Fibroblast of lung (primary cell): ENCODE measurements at regions not wholly inside any gene's neighbourhood (a gene's known extent, or its start where the extent isn't known, plus 50 kb on each side); places are given as distances from the start of the nearest gene placed in this dataset.

Experiments used
- DNase-seq, 2 donors: peaks; one replicate each; pipeline versions ENCODE4 v3.0.0 to v3.0.0-alpha.2; 2010; ENCODE audit warnings: low read depth in 2 of 2
- H2AFZ ChIP-seq: 2 replicates; pipeline ENCODE4 v1.5.1; 2012; ENCODE audit warnings: low read length, control low read depth, inconsistent platforms
- H3K27ac ChIP-seq: 2 replicates; pipeline ENCODE4 v1.5.1; 2011; ENCODE audit warnings: low read length, control low read depth; ENCODE audit not compliant: insufficient read depth
- H3K27me3 ChIP-seq: 2 replicates; pipeline ENCODE4 v1.5.1; 2011; ENCODE audit warnings: mild to moderate bottlenecking, low read length; ENCODE audit not compliant: control insufficient read depth, insufficient read depth
- H3K36me3 ChIP-seq: 2 replicates; pipeline ENCODE4 v1.5.1; 2011; ENCODE audit warnings: low read length; ENCODE audit not compliant: control insufficient read depth, insufficient read depth
- H3K4me1 ChIP-seq: 2 replicates; pipeline ENCODE4 v1.5.1; 2011; ENCODE audit warnings: low read length; ENCODE audit not compliant: control insufficient read depth, insufficient read depth; ENCODE audit errors: extremely low read depth
- H3K4me2 ChIP-seq: 2 replicates; pipeline ENCODE4 v1.5.1; 2011; ENCODE audit warnings: low read length, control low read depth; ENCODE audit not compliant: insufficient read depth; ENCODE audit errors: extremely low read depth
- H3K4me3 ChIP-seq, 4 experiments: fragments of 200-600 bp in 1 of 4; sonication (generic) in 1 of 4; replicated peaks in 1 of 4; 2 replicates each; pipeline ENCODE4 v1.5.1; 2011 to 2016; ENCODE audit warnings: low read length in 4 of 4, low read depth in 3 of 4, mild to moderate bottlenecking in 3 of 4, control low read depth in 2 of 4, inconsistent platforms in 1 of 4, mixed read lengths in 1 of 4; ENCODE audit not compliant: insufficient read depth in 1 of 4; ENCODE audit errors: control extremely low read depth in 1 of 4
- H3K79me2 ChIP-seq: 2 replicates; pipeline ENCODE4 v1.5.1; 2012; ENCODE audit warnings: mild to moderate bottlenecking, low read length, inconsistent platforms; ENCODE audit not compliant: control insufficient read depth, insufficient read depth
- H3K9ac ChIP-seq: 2 replicates; pipeline ENCODE4 v1.5.1; 2011; ENCODE audit warnings: mild to moderate bottlenecking, low read length, control low read depth; ENCODE audit not compliant: insufficient read depth
- H3K9me3 ChIP-seq: 2 replicates; pipeline ENCODE4 v1.5.1; 2012; ENCODE audit warnings: low read depth, low read length; ENCODE audit not compliant: control insufficient read depth, insufficient read depth
- H4K20me1 ChIP-seq: 2 replicates; pipeline ENCODE4 v1.5.1; 2011; ENCODE audit warnings: low read length; ENCODE audit not compliant: control insufficient read depth, insufficient read depth; ENCODE audit errors: extremely low read depth
- CTCF ChIP-seq, 2 donors: IDR thresholded peaks in 1 of 2; conservative IDR thresholded peaks in 1 of 2; 1 replicate in 1 of 2; 2 replicates in 1 of 2; pipeline ENCODE4 v1.5.1; 2011 to 2012; ENCODE audit warnings: low read length in 2 of 2, control low read depth in 1 of 2, inconsistent platforms in 1 of 2, low read depth in 1 of 2, mild to moderate bottlenecking in 1 of 2
- EZH2 ChIP-seq: IDR thresholded peaks from 2 replicates; pipeline ENCODE4 v1.5.1; 2012; ENCODE audit warnings: low read length, control low read depth, mild to moderate bottlenecking; ENCODE audit errors: missing control alignments

DNA sequence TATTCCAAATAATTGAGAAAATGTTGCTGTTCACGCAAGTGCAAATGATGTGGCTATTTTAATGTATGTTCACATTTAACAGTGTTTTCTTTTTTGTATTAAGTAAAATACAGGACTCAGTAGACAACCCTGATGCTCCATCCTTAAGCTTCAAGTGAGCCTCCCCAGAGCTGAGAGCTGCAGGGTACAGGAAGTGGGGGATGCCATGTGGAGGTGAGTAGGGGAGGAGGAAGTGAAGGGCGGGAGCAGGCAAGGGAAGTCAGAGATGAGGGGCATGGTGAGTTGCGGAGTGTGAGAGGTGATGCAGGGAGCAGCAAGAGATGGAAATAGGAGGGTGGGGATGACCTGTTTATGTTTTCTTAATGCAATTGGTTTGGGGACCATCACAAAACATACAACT, 711.0 kb downstream of the UQCRFS1 start:
- Histone ChIP-seq H3K36me3 (no peaks in the 10 kb centered on the region), H3K4me1 (no peaks in the 10 kb centered on the region), H3K27ac (no peak overlapping the region), H3K4me3 (no peak overlapping the region), H3K79me2 (no peaks in the 10 kb centered on the region), H4K20me1 (no peaks in the 10 kb centered on the region), H3K4me2 (no peak overlapping the region), H3K9ac (no peak overlapping the region), H3K9me3 (no peaks in the 10 kb centered on the region), H2AFZ (no peak overlapping the region), H3K27me3 (no peaks in the 10 kb centered on the region)
- no peak for TF ChIP-seq EZH2
- TF ChIP-seq CTCF (conservative IDR thresholded peaks at IDR 0.05 in 1 of 2, IDR thresholded peaks at IDR 0.05 in 1 of 2; ENCODE audit: low read depth in 1 of 2, low read length in 2 of 2): no peak
- DNase-seq: no peak

GRCh38 chr19:28500982-28501630, 711.8 kb downstream of the UQCRFS1 start:
- H3K9me3 ChIP-seq: no peaks in the 10 kb centered on the region
- H3K27me3 ChIP-seq: no peaks in the 10 kb centered on the region
- no peaks in the 10 kb centered on the region for H3K4me1 ChIP-seq
- H3K4me3 ChIP-seq: no peak overlapping the region
- H4K20me1 ChIP-seq: no peaks in the 10 kb centered on the region
- H3K79me2 ChIP-seq: no peaks in the 10 kb centered on the region
- H3K4me2 ChIP-seq: no peak overlapping the region
- no peak overlapping the region for H3K9ac ChIP-seq
- H3K36me3 ChIP-seq: no peaks in the 10 kb centered on the region
- DNase-seq: no peak
- no peak overlapping the region for H2AFZ ChIP-seq
- H3K27ac ChIP-seq: no peak overlapping the region
- TF ChIP-seq EZH2: no peak
- no peak for TF ChIP-seq CTCF (conservative IDR thresholded peaks at IDR 0.05 in 1 of 2, IDR thresholded peaks at IDR 0.05 in 1 of 2; ENCODE audit: low read depth in 1 of 2, low read length in 2 of 2)

- no peaks in the 10 kb centered on the region for H3K79me2 ChIP-seq
- TF ChIP-seq EZH2 (no peak), CTCF (conservative IDR thresholded peaks at IDR 0.05 in 1 of 2, IDR thresholded peaks at IDR 0.05 in 1 of 2; ENCODE audit: low read depth in 1 of 2, low read length in 2 of 2) (no peak)
- H3K9me3 ChIP-seq: no peaks in the 10 kb centered on the region
- no peak overlapping the region for H3K4me3 ChIP-seq
- H3K9ac ChIP-seq: no peak overlapping the region
- H3K27me3 ChIP-seq: no peaks in the 10 kb centered on the region
- no peaks in the 10 kb centered on the region for H3K4me1 ChIP-seq
- no peaks in the 10 kb centered on the region for H4K20me1 ChIP-seq
- no peak for DNase-seq
- no peaks in the 10 kb centered on the region for H3K36me3 ChIP-seq
- no peak overlapping the region for H2AFZ ChIP-seq
- no peak overlapping the region for H3K27ac ChIP-seq
- no peak overlapping the region for H3K4me2 ChIP-seq
Measured at GRCh38 chr19:28500296-28500695, 712.7 kb downstream of the UQCRFS1 start.
